DND-41 (cell line): ENCODE measurements at regions not wholly inside any gene's neighbourhood (a gene's known extent, or its start where the extent isn't known, plus 50 kb on each side); places are given as distances from the start of the nearest gene placed in this dataset.

Source experiments
- ATAC-seq: fragments of 200-7000 bp; cut with Tn5 transposase; 3 replicates; pipeline ENCODE4 v1.9.1; 2021; ENCODE audit warnings: low read depth; ENCODE audit not compliant: insufficient read depth
- DNase-seq: peaks from one replicate; pipeline ENCODE4 v3.0.0-alpha.2; 2020
- H2AFZ ChIP-seq: 2 replicates; pipeline ENCODE4 v1.6.0; 2012; ENCODE audit warnings: low read depth, low read length
- H3K27ac ChIP-seq: 2 replicates; pipeline ENCODE4 v1.5.1; 2012; ENCODE audit warnings: low read length, inconsistent platforms
- H3K27me3 ChIP-seq: fragments of 200-600 bp; sonication (generic); 2 replicates; pipeline ENCODE4 v1.6.0; 2012; ENCODE audit warnings: low read length, mild to moderate bottlenecking, inconsistent platforms; ENCODE audit not compliant: insufficient read depth, poor library complexity
- H3K36me3 ChIP-seq: 2 replicates; pipeline ENCODE4 v1.5.1; 2012; ENCODE audit warnings: low read length, inconsistent platforms; ENCODE audit not compliant: insufficient read depth
- H3K4me1 ChIP-seq: 2 replicates; pipeline ENCODE4 v1.5.1; 2012; ENCODE audit warnings: mild to moderate bottlenecking, low read length; ENCODE audit not compliant: insufficient read depth
- H3K4me2 ChIP-seq: 2 replicates; pipeline ENCODE4 v1.6.0; 2012; ENCODE audit warnings: mild to moderate bottlenecking, moderate library complexity, low read length, inconsistent platforms; ENCODE audit not compliant: insufficient read depth
- H3K4me3 ChIP-seq, 2 experiments: fragments of 200-600 bp in 1 of 2; shearing (Covaris generic) in 1 of 2; 2 replicates each; pipeline ENCODE4 v1.5.1; 2012 to 2016; ENCODE audit warnings: inconsistent platforms in 2 of 2, low read length in 2 of 2, mild to moderate bottlenecking in 2 of 2, low read depth in 1 of 2, moderate library complexity in 1 of 2
- H3K79me2 ChIP-seq: 2 replicates; pipeline ENCODE4 v1.6.0; 2012; ENCODE audit warnings: low read length, inconsistent platforms; ENCODE audit not compliant: insufficient read depth
- H3K9ac ChIP-seq: 2 replicates; pipeline ENCODE4 v1.6.0; 2012; ENCODE audit warnings: low read depth, mild to moderate bottlenecking, inconsistent platforms, low read length, moderate library complexity
- H3K9me3 ChIP-seq: 2 replicates; pipeline ENCODE4 v1.5.1; 2012; ENCODE audit warnings: low read length, moderate library complexity, mild to moderate bottlenecking, inconsistent platforms; ENCODE audit not compliant: insufficient read depth, severe bottlenecking
- H4K20me1 ChIP-seq: 2 replicates; pipeline ENCODE4 v1.6.0; 2012; ENCODE audit warnings: low read length; ENCODE audit not compliant: insufficient read depth
- CTCF ChIP-seq: IDR thresholded peaks from 2 replicates; pipeline ENCODE4 v1.5.1; 2012; ENCODE audit warnings: borderline replicate concordance, low read length, moderate library complexity, mild to moderate bottlenecking; ENCODE audit not compliant: poor library complexity, severe bottlenecking; ENCODE audit errors: extremely low read depth
- EZH2 ChIP-seq: IDR thresholded peaks from 3 replicates; pipeline ENCODE4 v1.6.1; 2012; ENCODE audit warnings: borderline replicate concordance, low read depth, mild to moderate bottlenecking, moderate library complexity, low read length, inconsistent platforms; ENCODE audit not compliant: severe bottlenecking

- H4K20me1 ChIP-seq: no peaks in the 10 kb centered on the region
- no peak overlapping the region for H3K4me3 ChIP-seq
- TF ChIP-seq EZH2 (no peak), CTCF (no peak)
- no peaks in the 10 kb centered on the region for H3K36me3 ChIP-seq
- no peak overlapping the region for H3K9ac ChIP-seq
- H3K27me3 ChIP-seq: no peaks in the 10 kb centered on the region
- no peak overlapping the region for H3K27ac ChIP-seq
- no peak overlapping the region for H2AFZ ChIP-seq
- H3K4me2 ChIP-seq: no peak overlapping the region
- H3K79me2 ChIP-seq: no peaks in the 10 kb centered on the region
- DNase-seq: no peak
- no peak for ATAC-seq
- H3K9me3 ChIP-seq: no peaks in the 10 kb centered on the region
- H3K4me1 ChIP-seq: no peaks in the 10 kb centered on the region
Measured at GRCh38 chr6:114452785-114453401, 110.1 kb upstream of the HS3ST5 start.

- H3K4me2 ChIP-seq: no peak overlapping the region
- TF ChIP-seq EZH2: no peak
- no peak for TF ChIP-seq CTCF
- H3K9me3 ChIP-seq: no peaks in the 10 kb centered on the region
- no peaks in the 10 kb centered on the region for H3K36me3 ChIP-seq
- no peak overlapping the region for H3K9ac ChIP-seq
- H3K4me1 ChIP-seq: no peaks in the 10 kb centered on the region
- H2AFZ ChIP-seq: no peak overlapping the region
- H3K79me2 ChIP-seq: no peaks in the 10 kb centered on the region
- DNase-seq: no peak
- ATAC-seq: no peak
- no peak overlapping the region for H3K27ac ChIP-seq
- no peaks in the 10 kb centered on the region for H4K20me1 ChIP-seq
- H3K4me3 ChIP-seq: no peak overlapping the region
- no peaks in the 10 kb centered on the region for H3K27me3 ChIP-seq
Measured at GRCh38 chr6:114450631-114451030, 107.8 kb upstream of the HS3ST5 start.

- H3K79me2 ChIP-seq: no peaks in the 10 kb centered on the region
- H3K36me3 ChIP-seq: no peaks in the 10 kb centered on the region
- H2AFZ ChIP-seq: no peak overlapping the region
- H3K9me3 ChIP-seq: no peaks in the 10 kb centered on the region
- no peak overlapping the region for H3K9ac ChIP-seq
- H3K27me3 ChIP-seq: no peaks in the 10 kb centered on the region
- TF ChIP-seq EZH2 (no peak), CTCF (no peak)
- no peak overlapping the region for H3K4me3 ChIP-seq
- H3K27ac ChIP-seq: no peak overlapping the region
- no peak overlapping the region for H3K4me2 ChIP-seq
- no peak for ATAC-seq
- DNase-seq: no peak
- H4K20me1 ChIP-seq: no peaks in the 10 kb centered on the region
- H3K4me1 ChIP-seq: no peaks in the 10 kb centered on the region
Measured at GRCh38 chr6:114449659-114450058, 106.8 kb upstream of the HS3ST5 start.

- no peaks in the 10 kb centered on the region for H3K27me3 ChIP-seq
- no peak overlapping the region for H3K4me2 ChIP-seq
- H3K9ac ChIP-seq: no peak overlapping the region
- H4K20me1 ChIP-seq: no peaks in the 10 kb centered on the region
- no peaks in the 10 kb centered on the region for H3K79me2 ChIP-seq
- no peak overlapping the region for H3K4me3 ChIP-seq
- no peak overlapping the region for H3K27ac ChIP-seq
- H2AFZ ChIP-seq: no peak overlapping the region
- TF ChIP-seq EZH2 (no peak), CTCF (no peak)
- no peaks in the 10 kb centered on the region for H3K9me3 ChIP-seq
- no peaks in the 10 kb centered on the region for H3K4me1 ChIP-seq
- ATAC-seq (no peak), DNase-seq (no peak)
- H3K36me3 ChIP-seq: no peaks in the 10 kb centered on the region
Measured at GRCh38 chr6:114446342-114446741, 103.5 kb upstream of the HS3ST5 start.
